DOHH2 (cell line): ENCODE measurements at regions not wholly inside any gene's neighbourhood (a gene's known extent, or its start where the extent isn't known, plus 50 kb on each side); places are given as distances from the start of the nearest gene placed in this dataset.

Source experiments
- EZH2phosphoT487 ChIP-seq: fragments of 200-600 bp; sonication (generic); IDR thresholded peaks from 2 replicates; pipeline ENCODE4 v1.6.1; 2017; ENCODE audit warnings: borderline replicate concordance, mild to moderate bottlenecking, antibody characterized with exemption, low read length, moderate library complexity, mixed read lengths
- TF ChIP-seq, protein P1 (sequence below): fragments of 200-600 bp; sonication (generic); IDR thresholded peaks from one replicate; pipeline ENCODE4 v1.5.1; 2014; ENCODE audit warnings: antibody characterized with exemption, mild to moderate bottlenecking, low read depth, low read length; ENCODE audit not compliant: poor library complexity, severe bottlenecking

DNA sequence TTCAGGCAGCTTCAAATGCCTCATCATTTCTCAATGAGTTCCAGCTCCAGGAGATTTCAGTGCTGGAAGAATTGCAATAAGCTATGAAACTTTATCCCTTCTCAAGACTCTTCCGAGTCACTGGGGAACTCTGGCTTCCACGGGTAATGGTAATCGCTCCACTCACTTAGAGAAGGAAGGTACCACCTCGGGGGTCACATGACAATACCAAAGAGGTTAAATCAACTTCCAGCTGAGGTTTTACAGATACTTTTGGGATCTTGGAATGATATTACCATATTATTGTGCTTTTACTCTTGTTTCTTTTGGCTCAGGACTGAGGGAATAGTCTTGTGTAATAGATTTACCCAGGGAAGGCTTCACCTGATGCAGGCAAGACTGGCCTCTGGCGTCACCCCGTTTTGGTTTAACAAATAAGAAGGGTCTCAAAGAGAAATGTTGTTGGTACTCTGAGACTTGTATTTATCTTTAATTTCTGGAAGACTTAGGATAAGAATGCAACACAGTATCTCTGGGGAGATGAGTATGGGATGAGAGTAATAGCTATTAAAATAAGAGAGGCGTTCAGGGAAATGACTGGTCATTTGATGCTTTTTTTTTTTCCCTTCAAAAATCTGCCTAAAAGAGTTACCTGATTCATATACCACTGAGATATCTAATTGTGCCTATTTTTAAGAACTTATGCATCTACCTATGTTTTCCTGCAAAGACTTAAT lies 316.9 kb upstream of the ZEB2 start:
- TF ChIP-seq, protein P1, sequence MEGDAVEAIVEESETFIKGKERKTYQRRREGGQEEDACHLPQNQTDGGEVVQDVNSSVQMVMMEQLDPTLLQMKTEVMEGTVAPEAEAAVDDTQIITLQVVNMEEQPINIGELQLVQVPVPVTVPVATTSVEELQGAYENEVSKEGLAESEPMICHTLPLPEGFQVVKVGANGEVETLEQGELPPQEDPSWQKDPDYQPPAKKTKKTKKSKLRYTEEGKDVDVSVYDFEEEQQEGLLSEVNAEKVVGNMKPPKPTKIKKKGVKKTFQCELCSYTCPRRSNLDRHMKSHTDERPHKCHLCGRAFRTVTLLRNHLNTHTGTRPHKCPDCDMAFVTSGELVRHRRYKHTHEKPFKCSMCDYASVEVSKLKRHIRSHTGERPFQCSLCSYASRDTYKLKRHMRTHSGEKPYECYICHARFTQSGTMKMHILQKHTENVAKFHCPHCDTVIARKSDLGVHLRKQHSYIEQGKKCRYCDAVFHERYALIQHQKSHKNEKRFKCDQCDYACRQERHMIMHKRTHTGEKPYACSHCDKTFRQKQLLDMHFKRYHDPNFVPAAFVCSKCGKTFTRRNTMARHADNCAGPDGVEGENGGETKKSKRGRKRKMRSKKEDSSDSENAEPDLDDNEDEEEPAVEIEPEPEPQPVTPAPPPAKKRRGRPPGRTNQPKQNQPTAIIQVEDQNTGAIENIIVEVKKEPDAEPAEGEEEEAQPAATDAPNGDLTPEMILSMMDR = no peak
- no peak for TF ChIP-seq EZH2phosphoT487
